Right lobe of liver (tissue), 6 donors: ENCODE measurements at regions not wholly inside any gene's neighbourhood (a gene's known extent, or its start where the extent isn't known, plus 50 kb on each side); places are given as distances from the start of the nearest gene placed in this dataset.

Experiments
- ATAC-seq, 4 donors: fragments of 200-7000 bp; cut with Tn5 transposase; one replicate each; pipeline ENCODE4 v1.9.1; 2020; ENCODE audit warnings: mild to moderate bottlenecking in 4 of 4, moderate library complexity in 4 of 4
- DNase-seq, 3 donors: peaks; one replicate each; pipeline ENCODE4 v3.0.0-alpha.2; 2020
- H3K27ac ChIP-seq, 3 donors: fragments of 200-600 bp; one replicate each; pipeline ENCODE4 v1.8.0; 2022
- H3K27me3 ChIP-seq, 2 donors: fragments of 200-600 bp; one replicate each; pipeline ENCODE4 v1.8.0; 2022
- H3K36me3 ChIP-seq, 4 donors: fragments of 200-600 bp; sonication (generic) in 1 of 4; one replicate each; pipeline versions ENCODE4 v1.5.1 to v1.8.0; 2017 to 2022; ENCODE audit warnings: control low read depth in 1 of 4
- H3K4me1 ChIP-seq, 4 donors: fragments of 200-600 bp; sonication (generic) in 1 of 4; one replicate each; pipeline versions ENCODE4 v1.5.1 to v1.8.0; 2017 to 2022; ENCODE audit warnings: control low read depth in 1 of 4
- H3K4me3 ChIP-seq, 3 donors: fragments of 200-600 bp; one replicate each; pipeline ENCODE4 v1.8.0; 2022
- H3K9me3 ChIP-seq, 4 donors: fragments of 200-600 bp; sonication (generic) in 1 of 4; one replicate each; pipeline versions ENCODE4 v1.5.1 to v1.8.0; 2017 to 2022; ENCODE audit warnings: control low read depth in 1 of 4
- POLR2A ChIP-seq: fragments of 450-650 bp; IDR thresholded peaks from one replicate; pipeline ENCODE4 v1.6.1; 2017; ENCODE audit warnings: antibody characterized with exemption, mild to moderate bottlenecking
- WGBS: methylation state at CpG from one replicate; pipeline ENCODE4 v1.1.6; 2018; ENCODE audit warnings: low coverage, low lambda C conversion rate; ENCODE audit not compliant: insufficient coverage; ENCODE audit errors: missing lambda C conversion rate; 5-methylcytosine and 5-hydroxymethylcytosine counted together
- intact Hi-C, 2 donors: fragments of 100-400 bp; cut with DNase I; formaldehyde crosslinking; loops; one replicate each; pipeline versions ENCODE4 v1.11.2 to v1.14.1; 2022
- TF ChIP-seq, protein P1 (sequence below), 4 donors: fragments of 200-600 bp in 3 of 4; fragments of 450-650 bp in 1 of 4; IDR thresholded peaks; one replicate each; pipeline versions ENCODE4 v1.5.1 to v1.8.0; 2016 to 2022; ENCODE audit warnings: antibody characterized with exemption in 4 of 4, mild to moderate bottlenecking in 2 of 4
- donor health status: DM: no; HTN: yes; CAD: no.
- donor health status: DM: no; HTN: no; CAD: no.
- donor health status: DM: no; HTN: no; CAD: no.
- donor health status: DM: no; HTN: yes; CAD: no.
- donor health status: DM: no; HTN: yes; CAD: no.

DNA sequence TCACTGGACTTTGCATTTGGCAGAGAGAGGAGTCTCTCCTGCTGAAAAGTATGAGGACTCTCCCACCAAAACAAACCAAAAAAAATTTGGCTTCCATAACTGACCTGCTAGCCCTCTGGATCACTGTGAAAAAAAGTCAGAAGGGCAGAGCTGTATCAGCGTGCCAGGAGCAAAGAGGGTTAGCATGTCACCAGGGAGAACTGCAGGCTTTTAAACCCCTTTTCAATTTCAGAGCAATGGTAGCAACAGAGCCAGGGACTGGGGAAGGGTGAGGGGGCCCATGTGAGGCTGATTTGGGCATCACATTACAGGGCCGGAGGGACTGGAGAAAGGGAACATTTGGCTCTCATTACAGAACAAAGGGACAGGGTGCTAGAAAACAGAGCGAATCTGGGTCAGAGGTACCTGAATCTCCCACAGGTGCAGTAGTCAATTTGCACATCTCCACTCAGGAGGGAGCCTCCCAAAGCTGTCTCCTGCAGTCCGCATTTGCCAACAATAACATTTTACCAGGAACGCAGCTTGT is 185.7 kb upstream of the EYA4 start:
- Histone ChIP-seq H3K9me3 (no peaks in the 10 kb centered on the region), H3K4me3 (no peak overlapping the region), H3K4me1 (no peaks in the 10 kb centered on the region), H3K27me3 (no peaks in the 10 kb centered on the region), H3K36me3 (no peaks in the 10 kb centered on the region), H3K27ac (no peak overlapping the region)
- ATAC-seq (no peak), DNase-seq (no peak)
- intact Hi-C loops = no loop called here
- TF ChIP-seq POLR2A = no peak
- TF ChIP-seq, protein P1, sequence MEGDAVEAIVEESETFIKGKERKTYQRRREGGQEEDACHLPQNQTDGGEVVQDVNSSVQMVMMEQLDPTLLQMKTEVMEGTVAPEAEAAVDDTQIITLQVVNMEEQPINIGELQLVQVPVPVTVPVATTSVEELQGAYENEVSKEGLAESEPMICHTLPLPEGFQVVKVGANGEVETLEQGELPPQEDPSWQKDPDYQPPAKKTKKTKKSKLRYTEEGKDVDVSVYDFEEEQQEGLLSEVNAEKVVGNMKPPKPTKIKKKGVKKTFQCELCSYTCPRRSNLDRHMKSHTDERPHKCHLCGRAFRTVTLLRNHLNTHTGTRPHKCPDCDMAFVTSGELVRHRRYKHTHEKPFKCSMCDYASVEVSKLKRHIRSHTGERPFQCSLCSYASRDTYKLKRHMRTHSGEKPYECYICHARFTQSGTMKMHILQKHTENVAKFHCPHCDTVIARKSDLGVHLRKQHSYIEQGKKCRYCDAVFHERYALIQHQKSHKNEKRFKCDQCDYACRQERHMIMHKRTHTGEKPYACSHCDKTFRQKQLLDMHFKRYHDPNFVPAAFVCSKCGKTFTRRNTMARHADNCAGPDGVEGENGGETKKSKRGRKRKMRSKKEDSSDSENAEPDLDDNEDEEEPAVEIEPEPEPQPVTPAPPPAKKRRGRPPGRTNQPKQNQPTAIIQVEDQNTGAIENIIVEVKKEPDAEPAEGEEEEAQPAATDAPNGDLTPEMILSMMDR (IDR thresholded peaks at IDR 0.05) = no peak
- 69% methylated on average over 2 of the region's 5 CpGs for WGBS

DNA sequence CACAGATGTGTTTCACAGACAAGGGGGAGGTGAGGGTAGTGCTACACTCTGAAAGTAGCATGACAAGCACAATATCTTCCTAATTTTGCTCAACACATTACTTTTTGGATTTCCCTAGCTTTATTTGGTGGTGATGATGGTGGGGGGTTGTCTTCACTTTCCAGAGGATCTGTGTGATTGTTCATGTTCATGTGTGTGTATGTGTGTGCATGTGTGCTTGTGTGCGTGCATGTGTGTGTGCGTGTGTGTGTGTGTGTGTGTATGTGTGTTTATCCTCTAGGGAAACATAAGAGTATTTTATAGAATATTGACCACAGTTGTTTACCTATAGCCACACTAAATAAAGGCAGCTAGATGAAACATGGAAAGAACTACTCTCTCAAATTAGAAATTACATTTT is 183.8 kb upstream of the EYA4 start:
- WGBS = 96% methylated on average over 2 of the region's 2 CpGs
- Histone ChIP-seq H3K4me1 (no peaks in the 10 kb centered on the region), H3K4me3 (no peak overlapping the region), H3K9me3 (no peaks in the 10 kb centered on the region), H3K27ac (no peak overlapping the region), H3K36me3 (no peaks in the 10 kb centered on the region), H3K27me3 (no peaks in the 10 kb centered on the region)
- DNase-seq (no peak), ATAC-seq (no peak)
- no peak for TF ChIP-seq POLR2A
- TF ChIP-seq, protein P1 (IDR thresholded peaks at IDR 0.05) = no peak
- intact Hi-C loops = no loop called here

DNA sequence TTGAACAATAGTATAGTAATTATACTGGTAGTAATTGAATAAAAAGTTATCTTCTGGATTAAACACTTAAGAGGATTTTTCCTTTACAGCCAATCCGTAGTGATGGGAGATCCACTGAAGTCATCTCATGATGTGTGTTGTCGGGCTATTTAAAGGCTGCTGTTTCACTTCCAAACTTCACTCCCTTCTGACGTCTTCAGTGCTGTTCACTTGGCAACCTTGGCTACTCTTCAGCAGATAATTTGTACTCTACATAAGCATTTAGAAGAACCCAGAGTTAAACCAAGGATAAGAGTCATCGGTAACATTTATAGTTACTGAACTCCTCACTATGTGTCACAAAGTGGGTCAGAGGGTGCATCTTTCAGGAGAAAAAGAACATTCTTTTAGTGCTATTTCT is 179.1 kb upstream of the EYA4 start:
- H3K9me3 ChIP-seq = no peaks in the 10 kb centered on the region
- TF ChIP-seq POLR2A = no peak
- TF ChIP-seq, protein P1 (IDR thresholded peaks at IDR 0.05) = no peak
- H3K4me1 ChIP-seq = peaks cover 0 to 5% (median 0%) of the 10 kb centered on the region in 4 donors
- H3K27me3 ChIP-seq = no peaks in the 10 kb centered on the region
- 56% methylated on average over 4 of the region's 4 CpGs for WGBS
- no peaks in the 10 kb centered on the region for H3K36me3 ChIP-seq
- DNase-seq = no peak
- peak in 1 of 4 donors; percentile 16 for ATAC-seq
- H3K4me3 ChIP-seq = no peak overlapping the region
- no peak overlapping the region for H3K27ac ChIP-seq
- intact Hi-C loops = no loop called here

DNA sequence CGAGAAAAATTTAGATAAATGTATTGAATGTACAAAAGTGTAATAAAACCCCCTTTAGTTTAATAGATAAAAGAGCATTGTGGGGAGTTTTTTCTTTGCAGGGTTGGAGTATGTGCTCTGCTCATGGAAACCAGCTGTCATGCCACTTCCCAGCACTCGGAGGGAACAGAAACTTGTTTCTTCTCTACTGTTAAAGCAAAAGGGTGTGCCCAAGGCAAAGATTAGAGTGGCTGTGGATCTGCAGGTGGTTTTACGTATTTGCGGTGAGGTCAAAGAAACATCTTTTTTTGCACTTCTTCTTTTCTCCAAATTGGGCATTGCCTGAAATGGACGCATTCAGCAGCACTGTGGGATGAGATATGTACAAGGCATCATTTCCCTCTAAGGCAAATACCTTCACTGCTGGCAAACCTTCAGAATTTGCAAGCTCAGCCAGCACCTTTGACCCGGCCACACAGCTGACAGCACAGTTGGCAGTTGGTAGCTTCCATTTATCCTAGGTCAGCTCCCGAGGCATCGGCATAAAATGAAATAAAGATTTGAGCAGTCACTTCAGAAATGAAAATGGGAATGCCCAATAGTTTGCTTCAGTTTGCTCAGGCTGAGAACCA is 178.4 kb upstream of the EYA4 start:
- intact Hi-C loops = no loop called here
- Histone ChIP-seq H3K27ac (no peak overlapping the region), H3K36me3 (no peaks in the 10 kb centered on the region), H3K4me3 (no peak overlapping the region), H3K9me3 (no peaks in the 10 kb centered on the region), H3K4me1 (peaks cover 0 to 5% (median 0%) of the 10 kb centered on the region in 4 donors), H3K27me3 (no peaks in the 10 kb centered on the region)
- 54% methylated on average over 8 of the region's 8 CpGs for WGBS
- TF ChIP-seq, protein P1 (IDR thresholded peaks at IDR 0.05) = no peak
- TF ChIP-seq POLR2A = no peak
- peak; percentile 60 to 82 (median 80) for DNase-seq
- peak; percentile 98 to 99 (median 98) for ATAC-seq
